AG10803 (cell line): ENCODE measurements at regions not wholly inside any gene's neighbourhood (a gene's known extent, or its start where the extent isn't known, plus 50 kb on each side); places are given as distances from the start of the nearest gene placed in this dataset.

Source experiments
- DNase-seq: peaks from one replicate; pipeline ENCODE4 v3.0.0; 2010; ENCODE audit warnings: low read depth
- H3K4me3 ChIP-seq: 2 replicates; pipeline ENCODE4 v1.5.1; 2011; ENCODE audit warnings: mild to moderate bottlenecking, low read length, control low read depth
- TF ChIP-seq, protein P1 (sequence below): conservative IDR thresholded peaks from 2 replicates; pipeline ENCODE4 v1.5.1; 2011; ENCODE audit warnings: mild to moderate bottlenecking, low read length, control low read depth, inconsistent platforms

DNA sequence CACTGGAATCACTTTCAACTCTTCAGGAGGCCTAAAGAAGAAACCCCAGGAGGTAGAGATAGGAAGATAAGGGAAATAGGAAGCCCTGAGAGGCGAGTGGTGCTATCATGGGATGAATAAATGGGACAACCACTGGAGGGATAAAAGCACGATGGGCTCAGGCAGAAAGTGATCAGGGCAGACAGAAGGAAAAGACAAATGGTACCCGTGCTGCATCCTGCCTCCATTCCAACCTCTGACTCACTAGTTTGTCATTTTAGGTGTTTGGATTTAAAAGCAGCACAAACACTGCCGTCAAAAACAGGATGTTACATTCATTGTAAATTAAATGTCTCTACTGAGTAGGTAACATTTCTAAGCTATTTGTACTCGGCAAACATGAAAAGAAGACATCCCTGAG is 314.3 kb upstream of the HTR2A start:
- no peak for DNase-seq
- TF ChIP-seq, protein P1, sequence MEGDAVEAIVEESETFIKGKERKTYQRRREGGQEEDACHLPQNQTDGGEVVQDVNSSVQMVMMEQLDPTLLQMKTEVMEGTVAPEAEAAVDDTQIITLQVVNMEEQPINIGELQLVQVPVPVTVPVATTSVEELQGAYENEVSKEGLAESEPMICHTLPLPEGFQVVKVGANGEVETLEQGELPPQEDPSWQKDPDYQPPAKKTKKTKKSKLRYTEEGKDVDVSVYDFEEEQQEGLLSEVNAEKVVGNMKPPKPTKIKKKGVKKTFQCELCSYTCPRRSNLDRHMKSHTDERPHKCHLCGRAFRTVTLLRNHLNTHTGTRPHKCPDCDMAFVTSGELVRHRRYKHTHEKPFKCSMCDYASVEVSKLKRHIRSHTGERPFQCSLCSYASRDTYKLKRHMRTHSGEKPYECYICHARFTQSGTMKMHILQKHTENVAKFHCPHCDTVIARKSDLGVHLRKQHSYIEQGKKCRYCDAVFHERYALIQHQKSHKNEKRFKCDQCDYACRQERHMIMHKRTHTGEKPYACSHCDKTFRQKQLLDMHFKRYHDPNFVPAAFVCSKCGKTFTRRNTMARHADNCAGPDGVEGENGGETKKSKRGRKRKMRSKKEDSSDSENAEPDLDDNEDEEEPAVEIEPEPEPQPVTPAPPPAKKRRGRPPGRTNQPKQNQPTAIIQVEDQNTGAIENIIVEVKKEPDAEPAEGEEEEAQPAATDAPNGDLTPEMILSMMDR: no peak
- no peak overlapping the region for H3K4me3 ChIP-seq

DNA sequence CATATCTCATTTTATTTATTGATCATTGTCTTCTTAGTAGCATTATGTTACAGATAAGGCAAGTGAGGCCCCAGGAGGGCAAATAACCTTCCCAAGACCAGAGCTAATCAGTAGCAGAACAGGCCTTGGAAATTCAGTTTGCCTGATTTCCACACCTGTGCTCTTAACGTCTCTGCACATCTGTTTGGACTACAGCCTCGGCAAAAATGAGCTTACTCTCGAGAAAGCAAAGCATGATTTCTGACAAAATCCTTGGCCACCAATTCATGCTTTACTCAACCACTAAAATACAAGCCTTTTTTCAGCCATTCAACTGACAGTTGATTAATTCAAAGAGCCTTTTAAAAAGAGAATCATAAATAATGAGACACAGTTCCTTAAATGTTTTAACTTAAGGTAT is 309.3 kb upstream of the HTR2A start:
- TF ChIP-seq, protein P1: no peak
- no peak for DNase-seq
- H3K4me3 ChIP-seq: no peak overlapping the region

DNA sequence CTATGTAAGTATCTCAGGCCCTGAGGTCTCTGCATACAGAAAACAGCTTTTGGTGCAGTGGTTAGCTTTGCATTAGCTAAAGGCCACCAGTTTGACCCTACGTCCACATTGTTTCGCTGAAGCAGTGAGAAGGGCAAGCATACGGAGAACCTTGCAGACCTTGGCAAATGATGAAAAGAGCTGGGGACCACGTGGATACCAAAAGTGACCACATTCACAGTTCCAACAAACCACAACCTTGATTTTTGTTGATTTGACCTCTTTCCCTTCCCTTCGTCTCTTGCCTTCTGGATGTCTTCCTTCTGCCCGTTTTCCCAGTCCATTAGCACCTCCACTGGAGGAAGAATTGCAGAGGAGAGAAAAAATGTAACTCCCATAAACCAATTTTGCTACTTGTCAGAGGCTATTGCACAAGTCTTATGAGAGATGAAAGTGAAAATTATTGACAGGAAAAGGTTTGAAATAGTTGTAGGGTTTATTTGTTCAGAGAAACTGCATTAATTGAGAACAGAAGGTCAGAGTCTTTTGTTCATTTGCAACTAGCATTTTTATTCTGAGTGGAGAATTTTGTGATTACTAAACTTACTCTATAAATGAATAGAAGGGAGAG is 293.9 kb upstream of the HTR2A start:
- TF ChIP-seq, protein P1: no peak
- DNase-seq: peak; percentile 75
- no peak overlapping the region for H3K4me3 ChIP-seq

DNA sequence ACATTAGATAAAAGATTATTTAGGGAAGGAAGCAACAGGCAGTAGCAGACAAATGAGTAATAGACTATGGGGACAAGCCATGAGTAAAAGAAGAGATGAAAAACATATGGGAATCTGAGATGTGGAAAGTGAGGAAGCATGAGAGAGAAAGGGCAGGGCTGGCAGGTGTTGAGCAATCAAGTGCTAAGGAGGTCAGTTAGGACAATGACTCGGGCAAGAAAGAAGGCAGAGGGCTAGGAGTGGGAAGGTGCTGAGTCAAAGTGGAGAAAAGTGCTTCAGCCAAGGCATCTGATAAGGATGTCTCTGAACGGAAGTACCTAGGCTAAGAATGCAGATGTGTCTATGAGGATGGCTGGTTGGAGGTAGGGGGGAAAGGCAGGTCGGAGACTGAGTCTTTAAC is 291.9 kb upstream of the HTR2A start:
- H3K4me3 ChIP-seq: no peak overlapping the region

DNA sequence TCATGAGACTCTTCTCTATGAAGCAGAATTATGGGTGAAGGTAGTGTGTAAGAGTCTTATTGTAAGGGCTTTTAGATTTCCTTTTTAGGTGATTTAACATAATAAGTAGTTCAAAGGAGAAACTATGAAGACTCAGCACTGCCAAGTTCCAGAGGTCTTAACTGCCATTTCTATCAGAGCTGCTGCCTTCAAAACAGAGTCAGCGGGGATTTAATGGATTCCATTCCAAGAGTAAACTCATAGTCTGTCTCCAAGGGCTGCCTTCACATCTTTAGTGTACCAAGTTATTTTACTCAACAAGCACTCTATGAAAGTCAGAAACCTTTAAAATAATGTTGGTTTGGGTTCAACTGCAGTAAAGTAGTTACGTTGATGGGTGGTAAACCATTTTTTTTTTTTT is 289.6 kb upstream of the HTR2A start:
- TF ChIP-seq, protein P1: no peak
- no peak for DNase-seq
- H3K4me3 ChIP-seq: no peak overlapping the region

More for the DNA sequence above, 291.9 kb upstream of the HTR2A start:
- peak; percentile 91 for DNase-seq
- TF ChIP-seq, protein P1: no peak

DNA sequence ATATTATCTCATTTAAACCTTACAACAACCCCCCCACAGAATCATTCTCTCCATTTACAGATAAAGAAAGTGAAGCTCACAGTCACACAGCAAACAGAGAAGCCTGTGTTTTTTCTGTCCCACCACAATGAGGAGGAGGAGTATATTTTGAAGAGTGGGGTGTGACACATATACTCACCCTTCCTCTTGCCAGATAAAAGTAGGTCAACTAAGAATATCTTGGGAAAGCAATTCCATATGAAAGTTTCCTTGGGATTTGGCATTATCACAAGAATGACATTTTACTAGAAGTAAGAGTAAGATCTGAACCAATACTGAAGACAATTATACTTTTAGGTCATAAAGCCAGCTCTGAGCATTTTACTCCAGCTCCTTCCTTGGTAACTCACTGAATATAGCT is 287.5 kb upstream of the HTR2A start:
- peak; percentile 68 for DNase-seq
- H3K4me3 ChIP-seq: no peak overlapping the region
- TF ChIP-seq, protein P1: no peak

DNA sequence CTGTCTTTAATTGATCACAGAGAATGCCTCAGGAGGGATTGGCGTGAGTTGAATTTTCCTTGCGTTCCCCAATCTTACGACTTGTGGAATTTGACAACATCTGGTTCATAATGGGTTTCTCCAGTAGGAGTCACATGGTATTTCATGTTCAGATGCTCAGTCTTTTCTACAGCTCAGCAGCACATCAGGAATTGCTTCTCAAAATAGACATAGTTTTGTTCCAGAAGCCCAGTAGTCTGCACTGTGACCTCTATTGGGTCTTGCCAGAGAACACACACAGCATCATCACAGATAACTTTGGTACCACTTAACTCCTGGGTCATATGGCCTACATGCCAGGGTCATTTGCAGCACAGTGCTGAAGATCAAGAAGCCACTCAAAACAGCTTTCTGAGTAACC is 282.5 kb upstream of the HTR2A start:
- no peak overlapping the region for H3K4me3 ChIP-seq
- DNase-seq: peak; percentile 50
- TF ChIP-seq, protein P1: no peak
